C4-2B (cell line): ENCODE measurements at regions not wholly inside any gene's neighbourhood (a gene's known extent, or its start where the extent isn't known, plus 50 kb on each side); places are given as distances from the start of the nearest gene placed in this dataset.

Source experiments
- CTCF ChIP-seq: fragments of 450-650 bp; conservative IDR thresholded peaks from 2 replicates; pipeline ENCODE4 v1.5.1; 2017; ENCODE audit warnings: mild to moderate bottlenecking
- ZFX ChIP-seq: fragments of 450-650 bp; IDR thresholded peaks from 2 replicates; pipeline ENCODE4 v1.6.1; 2017

DNA sequence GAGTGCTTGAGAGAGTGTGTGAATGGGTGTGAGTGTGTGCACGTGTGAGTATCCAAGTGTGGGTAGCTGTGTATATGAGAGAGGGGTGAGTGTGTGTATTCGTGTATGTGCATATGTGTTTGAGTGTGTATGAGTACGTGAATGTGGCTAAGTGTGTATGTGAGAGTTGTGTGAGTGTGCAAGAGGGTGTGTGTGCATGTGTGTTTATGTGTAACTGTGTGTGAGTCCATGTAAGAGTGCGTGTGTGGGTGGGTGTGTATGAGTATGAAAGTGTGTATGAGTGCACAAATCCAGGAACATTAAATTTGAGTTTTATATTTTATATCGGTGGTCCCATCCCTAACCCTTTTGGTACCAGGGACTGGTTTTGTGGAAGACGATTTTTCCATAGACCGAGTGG, 156.4 kb downstream of the TENT4A start:
- TF ChIP-seq CTCF (no peak), ZFX (no peak)
